ENCODE measurements at regions not wholly inside any gene's neighbourhood (a gene's known extent, or its start where the extent isn't known, plus 50 kb on each side); places are given as distances from the start of the nearest gene placed in this dataset.
A peak's percentile ranks its signal among the peaks of the same experiment; 100 is the strongest.

DNA sequence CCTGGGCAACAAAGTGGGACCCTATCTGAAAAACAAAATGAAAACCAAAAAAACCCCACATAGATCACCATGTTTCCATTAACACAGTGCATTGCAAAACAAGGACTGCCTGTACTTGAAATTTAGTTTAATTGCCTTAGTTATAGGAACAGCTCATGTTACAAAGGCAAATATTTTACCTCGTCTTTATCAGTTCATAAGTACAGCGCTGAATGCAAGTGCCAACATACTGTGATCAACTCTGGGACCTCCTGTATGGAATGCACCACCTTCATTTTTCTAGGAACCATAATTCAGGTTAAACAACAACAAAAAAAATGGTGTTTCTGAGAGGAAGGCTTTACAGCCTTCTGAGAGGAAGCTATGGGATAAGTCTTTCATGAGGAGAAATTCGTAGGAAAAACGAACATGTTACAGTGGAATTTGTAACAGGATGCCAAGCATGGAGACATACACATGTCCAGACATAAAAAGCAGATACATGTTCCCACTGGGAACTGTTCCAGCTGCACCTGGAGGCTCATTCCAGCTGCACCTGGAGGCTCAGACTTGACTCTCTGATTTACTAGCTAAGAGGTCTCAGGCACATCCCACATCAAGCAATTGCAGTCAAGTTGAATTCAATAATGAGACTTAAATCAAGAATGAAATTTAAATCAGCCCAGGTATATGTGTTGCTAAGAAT, 821.3 kb downstream of the NLGN4Y start:
- Histone ChIP-seq H3K9ac (ENCODE audit: low read depth, low read length) (no peak overlapping the region), H3K9me3 (ENCODE audit: insufficient read depth, low read length, severe bottlenecking) (no peaks in the 10 kb centered on the region), H4K20me1 (ENCODE audit: insufficient read depth, low read length) (no peaks in the 10 kb centered on the region), H3K36me3 (ENCODE audit: insufficient read depth, low read length) (no peaks in the 10 kb centered on the region), H3K4me1 (ENCODE audit: insufficient read depth, low read length) (no peaks in the 10 kb centered on the region), H2AFZ (ENCODE audit: low read depth, low read length) (no peak overlapping the region), H3K79me2 (ENCODE audit: insufficient read depth, low read length) (no peaks in the 10 kb centered on the region), H3K4me3 (ENCODE audit: low read depth in 1 of 2, low read length in 2 of 2) (no peak overlapping the region), H3K27ac (ENCODE audit: low read length) (no peak overlapping the region), H3K4me2 (ENCODE audit: insufficient read depth, low read length) (no peak overlapping the region), H3K27me3 (ENCODE audit: insufficient read depth, low read length, poor library complexity) (no peaks in the 10 kb centered on the region)
- TF ChIP-seq EZH2 (IDR thresholded peaks at IDR 0.05; ENCODE audit: borderline replicate concordance, low read depth, low read length, severe bottlenecking) (no peak), CTCF (IDR thresholded peaks at IDR 0.05; ENCODE audit: borderline replicate concordance, extremely low read depth, low read length, poor library complexity, severe bottlenecking) (no peak)
- ATAC-seq (ENCODE audit: insufficient read depth, low read depth) (no peak), DNase-seq (no peak)

DNA sequence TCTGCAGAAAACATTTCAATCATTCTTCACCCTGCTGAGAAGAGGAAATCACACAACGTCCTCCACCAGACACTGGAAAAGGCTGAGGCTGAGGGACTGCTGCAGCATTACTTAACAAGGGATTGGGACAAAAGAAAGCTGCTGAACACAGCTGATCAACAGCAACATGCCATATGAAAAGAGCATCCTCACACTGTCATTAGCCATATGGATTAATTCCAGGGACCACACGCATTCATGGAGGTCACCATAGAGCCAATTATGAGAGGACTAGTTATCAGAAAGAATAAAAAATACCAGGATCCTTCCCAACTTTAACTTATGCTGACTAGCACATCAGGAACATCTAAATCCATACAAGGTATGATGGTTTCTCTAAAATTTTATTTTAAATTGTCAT, 825.0 kb downstream of the NLGN4Y start:
- Histone ChIP-seq H3K27ac (ENCODE audit: low read length) (no peak overlapping the region), H3K4me1 (ENCODE audit: insufficient read depth, low read length) (no peaks in the 10 kb centered on the region), H3K27me3 (ENCODE audit: insufficient read depth, low read length, poor library complexity) (no peaks in the 10 kb centered on the region), H2AFZ (ENCODE audit: low read depth, low read length) (no peak overlapping the region), H3K9me3 (ENCODE audit: insufficient read depth, low read length, severe bottlenecking) (no peaks in the 10 kb centered on the region), H3K4me3 (ENCODE audit: low read depth in 1 of 2, low read length in 2 of 2) (no peak overlapping the region), H4K20me1 (ENCODE audit: insufficient read depth, low read length) (no peaks in the 10 kb centered on the region), H3K79me2 (ENCODE audit: insufficient read depth, low read length) (no peaks in the 10 kb centered on the region), H3K36me3 (ENCODE audit: insufficient read depth, low read length) (no peaks in the 10 kb centered on the region), H3K4me2 (ENCODE audit: insufficient read depth, low read length) (no peak overlapping the region), H3K9ac (ENCODE audit: low read depth, low read length) (no peak overlapping the region)
- ATAC-seq (ENCODE audit: insufficient read depth, low read depth) (no peak), DNase-seq (no peak)
- TF ChIP-seq CTCF (IDR thresholded peaks at IDR 0.05; ENCODE audit: borderline replicate concordance, extremely low read depth, low read length, poor library complexity, severe bottlenecking) (no peak), EZH2 (IDR thresholded peaks at IDR 0.05; ENCODE audit: borderline replicate concordance, low read depth, low read length, severe bottlenecking) (no peak)

GRCh38 chrY:15355321-15355720, 831.0 kb downstream of the NLGN4Y start:
- DNase-seq (no peak), ATAC-seq (ENCODE audit: insufficient read depth, low read depth) (no peak)
- H3K9ac ChIP-seq (ENCODE audit: low read depth, low read length): no peak overlapping the region
- H2AFZ ChIP-seq (ENCODE audit: low read depth, low read length): 0 out of 2 replicates have a peak overlapping the region, but pooled peaks have one; percentile 16
- H3K4me3 ChIP-seq (ENCODE audit: low read depth in 1 of 2, low read length in 2 of 2): no peak overlapping the region
- TF ChIP-seq EZH2 (IDR thresholded peaks at IDR 0.05; ENCODE audit: borderline replicate concordance, low read depth, low read length, severe bottlenecking) (no peak), CTCF (IDR thresholded peaks at IDR 0.05; ENCODE audit: borderline replicate concordance, extremely low read depth, low read length, poor library complexity, severe bottlenecking) (no peak)
- no peaks in the 10 kb centered on the region for H3K27me3 ChIP-seq (ENCODE audit: insufficient read depth, low read length, poor library complexity)
- H3K4me2 ChIP-seq (ENCODE audit: insufficient read depth, low read length): no peak overlapping the region
- H3K36me3 ChIP-seq (ENCODE audit: insufficient read depth, low read length): no peaks in the 10 kb centered on the region
- H4K20me1 ChIP-seq (ENCODE audit: insufficient read depth, low read length): no peaks in the 10 kb centered on the region
- H3K4me1 ChIP-seq (ENCODE audit: insufficient read depth, low read length): 0 out of 2 replicates have a peak, but pooled peaks cover 3% of the 10 kb centered on the region
- no peaks in the 10 kb centered on the region for H3K9me3 ChIP-seq (ENCODE audit: insufficient read depth, low read length, severe bottlenecking)
- no peaks in the 10 kb centered on the region for H3K79me2 ChIP-seq (ENCODE audit: insufficient read depth, low read length)
- H3K27ac ChIP-seq (ENCODE audit: low read length): no peak overlapping the region
